Karpas-422 (cell line): ENCODE measurements at regions not wholly inside any gene's neighbourhood (a gene's known extent, or its start where the extent isn't known, plus 50 kb on each side); places are given as distances from the start of the nearest gene placed in this dataset. TPM values are rescaled to one million over a fixed set of nuclear protein-coding genes. Genes with fewer than 3 reads are reported as not detected.

Experiments
- small RNA-seq: library from RNA; depleted of rRNA; stranded (forward); fragments of <200 nt; gene quantifications from one replicate; pipeline ENCODE3, GENCODE V24; 2014

Small RNA genes in the stretch of these regions (small RNA-seq; reads per million reads assigned to genes)
- gene AL365222.1 (not detected), gene RNU6-261P (not detected), gene RNU6-84P (not detected)
